K562 (cell line): ENCODE measurements at regions not wholly inside any gene's neighbourhood (a gene's known extent, or its start where the extent isn't known, plus 50 kb on each side); places are given as distances from the start of the nearest gene placed in this dataset.

Experiments used
- ATAC-seq: fragments of 200-7000 bp; cut with Tn5 transposase; 3 replicates; pipeline ENCODE4 v1.9.1; 2020; ENCODE audit warnings: moderate library complexity
- BruUV-seq: library from RNA; stranded (reverse); fragments of 400-500 nt; replicated peaks from 2 replicates; lab custom pipeline; 2021; lab: Mats Ljungman, UMichigan
- CTCF ChIA-PET: fragments of 300-600 bp; formaldehyde crosslinking; extraction: SDS; loops from one replicate; lab custom pipeline; 2021; ENCODE audit warnings: low intra/inter-chr PET ratio; lab: Yijun Ruan, JAX
- POLR2A ChIA-PET: fragments of 300-600, 350-650 bp; sonication (Branson Sonifier 250); formaldehyde crosslinking; extraction: SDS; loops from one replicate; lab custom pipeline; 2021; ENCODE audit warnings: antibody characterized with exemption, inconsistent platforms; lab: Yijun Ruan, JAX
- DNase-seq, 4 experiments: peaks; one replicate each; pipeline versions ENCODE4 v3.0.0 to v3.0.0-alpha.2; 2011 to 2018; ENCODE audit warnings: low spot score in 3 of 4, mixed read lengths in 3 of 4; ENCODE audit errors: extremely low read depth in 1 of 4
- FAIRE-seq: peaks from 2 replicates; lab custom pipeline; 2011; peaks lifted over from hg19 to GRCh38; lab: Jason Lieb, UNC
- H2AFZ ChIP-seq: 2 replicates; pipeline ENCODE4 v1.6.0; 2011; ENCODE audit warnings: low read depth, low read length, control low read depth, inconsistent platforms
- H3K27ac ChIP-seq: fragments of 200-600 bp; 3 replicates; pipeline ENCODE4 v1.8.0; 2011; ENCODE audit warnings: low read depth, mild to moderate bottlenecking, control low read depth, inconsistent platforms, low read length, moderate library complexity, mixed read lengths; ENCODE audit errors: extremely low read depth
- H3K27me3 ChIP-seq, 2 experiments: fragments of 300-600 bp in 1 of 2; 2 replicates in 1 of 2; 3 replicates in 1 of 2; pipeline versions ENCODE4 v1.6.0 to v1.8.0; 2011; ENCODE audit warnings: inconsistent platforms in 2 of 2, low read length in 2 of 2, mild to moderate bottlenecking in 1 of 2, mixed read lengths in 1 of 2, moderate library complexity in 1 of 2; ENCODE audit not compliant: control insufficient read depth in 2 of 2, insufficient read depth in 2 of 2
- H3K36me3 ChIP-seq: fragments of 300-600 bp; 3 replicates; pipeline ENCODE4 v1.8.0; 2011; ENCODE audit warnings: mild to moderate bottlenecking, low read length, inconsistent platforms; ENCODE audit not compliant: control insufficient read depth, insufficient read depth
- H3K4me1 ChIP-seq, 2 experiments: fragments of 200-600 bp in 1 of 2; replicated peaks in 1 of 2; 2 replicates in 1 of 2; 3 replicates in 1 of 2; pipeline versions ENCODE4 v1.5.1 to v1.8.0; 2011; ENCODE audit warnings: inconsistent platforms in 2 of 2, low read length in 2 of 2, mild to moderate bottlenecking in 1 of 2, mixed read lengths in 1 of 2, moderate library complexity in 1 of 2; ENCODE audit not compliant: control insufficient read depth in 2 of 2, insufficient read depth in 2 of 2
- H3K4me2 ChIP-seq: 2 replicates; pipeline ENCODE4 v1.6.1; 2011; ENCODE audit warnings: low read length, control low read depth, inconsistent platforms, mixed read lengths; ENCODE audit not compliant: insufficient read depth
- H3K4me3 ChIP-seq: fragments of 200-600 bp; sonication (generic), shearing (Covaris generic); 2 replicates; pipeline ENCODE4 v1.5.1; 2016; ENCODE audit warnings: control low read depth, inconsistent platforms
- H3K79me2 ChIP-seq: fragments of 200-600 bp; 3 replicates; pipeline ENCODE4 v1.8.0; 2011; ENCODE audit warnings: low read length, inconsistent platforms; ENCODE audit not compliant: control insufficient read depth, insufficient read depth
- H3K9ac ChIP-seq, 2 experiments: 2 replicates each; pipeline versions ENCODE4 v1.6.0 to v1.6.1; 2011; ENCODE audit warnings: low read depth in 2 of 2, low read length in 2 of 2, control low read depth in 1 of 2, inconsistent platforms in 1 of 2, mild to moderate bottlenecking in 1 of 2, mixed read lengths in 1 of 2; ENCODE audit not compliant: insufficient read depth in 1 of 2
- H3K9me1 ChIP-seq: one replicate; pipeline ENCODE4 v1.6.0; 2011; ENCODE audit warnings: inconsistent platforms, mild to moderate bottlenecking, low read length, moderate library complexity; ENCODE audit not compliant: control insufficient read depth, insufficient read depth
- H3K9me3 ChIP-seq: replicated peaks from 2 replicates; pipeline ENCODE4 v1.5.1; 2011; ENCODE audit warnings: low read depth, low read length, inconsistent platforms; ENCODE audit not compliant: control insufficient read depth, insufficient read depth
- H4K20me1 ChIP-seq: replicated peaks from 2 replicates; pipeline ENCODE4 v1.6.1; 2011; ENCODE audit warnings: low read length, inconsistent platforms, mixed read lengths; ENCODE audit not compliant: control insufficient read depth, insufficient read depth
- CREM ChIP-seq: IDR thresholded peaks from 2 replicates; pipeline ENCODE4 v1.6.1; 2014; ENCODE audit warnings: antibody characterized with exemption, low read depth
- ELF1 ChIP-seq: fragments of 200-800 bp; sonication (Bioruptor generic); IDR thresholded peaks from 2 replicates; pipeline ENCODE4 v1.6.1; 2016; ENCODE audit warnings: missing genetic modification characterization, missing compliant biosample characterization
- ESRRA ChIP-seq: fragments of 450-650 bp; IDR thresholded peaks from 2 replicates; pipeline ENCODE4 v1.6.1; 2014; ENCODE audit warnings: low read depth, mild to moderate bottlenecking, moderate library complexity, borderline replicate concordance
- HMG20B ChIP-seq: fragments of 250-450 bp; sonication (Bioruptor Pico); IDR thresholded peaks from 2 replicates; pipeline ENCODE4 v1.5.0; 2021; ENCODE audit warnings: mild to moderate bottlenecking
- HNRNPLL ChIP-seq: fragments of 200-400 bp; formaldehyde crosslinking; IDR thresholded peaks from 2 replicates; pipeline ENCODE4 v1.6.1; 2017; ENCODE audit warnings: low read length, low read depth, mild to moderate bottlenecking; ENCODE audit not compliant: poor library complexity, severe bottlenecking
- NCOA1 ChIP-seq: fragments of 450-650 bp; IDR thresholded peaks from 2 replicates; pipeline ENCODE4 v1.6.1; 2016; ENCODE audit warnings: low read depth
- NRF1 ChIP-seq, 2 experiments: fragments of 450-650 bp; IDR thresholded peaks in 1 of 2; conservative IDR thresholded peaks in 1 of 2; 2 replicates each; pipeline ENCODE4 v1.6.1; 2014; ENCODE audit warnings: mild to moderate bottlenecking in 2 of 2
- PHF21A ChIP-seq: fragments of 450-650 bp; IDR thresholded peaks from 2 replicates; pipeline ENCODE4 v1.6.1; 2017; ENCODE audit warnings: low read depth, borderline replicate concordance
- SMARCC2 ChIP-seq: fragments of 450-650 bp; IDR thresholded peaks from 2 replicates; pipeline ENCODE4 v1.6.1; 2017; ENCODE audit warnings: antibody characterized with exemption, moderate library complexity, mild to moderate bottlenecking, low read depth
- STAT5A ChIP-seq: IDR thresholded peaks from 2 replicates; pipeline ENCODE4 v1.6.1; 2012; ENCODE audit warnings: low read length, inconsistent platforms, borderline replicate concordance
- USF1 ChIP-seq: sonication (generic); formaldehyde crosslinking; IDR thresholded peaks from 2 replicates; pipeline ENCODE4 v1.9.0; 2022; ENCODE audit warnings: mild to moderate bottlenecking, missing genetic modification reagents
- ZBTB5 ChIP-seq: fragments of 450-650 bp; IDR thresholded peaks from 2 replicates; pipeline ENCODE4 v1.6.1; 2017; ENCODE audit warnings: antibody characterized with exemption
- ZNF174 ChIP-seq: fragments of 250-450 bp; sonication (Bioruptor Pico); IDR thresholded peaks from 2 replicates; pipeline ENCODE4 v1.4.0; 2020; ENCODE audit warnings: mild to moderate bottlenecking
- ZNF24 ChIP-seq: fragments of 450-650 bp; IDR thresholded peaks from 2 replicates; pipeline ENCODE4 v1.6.1; 2016
- ZNF280B ChIP-seq: fragments of 250-450 bp; sonication (Bioruptor Pico); IDR thresholded peaks from 2 replicates; pipeline ENCODE4 v1.5.1; 2021; ENCODE audit warnings: mild to moderate bottlenecking
- WGBS: fragments of 100-300 bp; shearing (Covaris generic); methylation state at CpG from one replicate; pipeline ENCODE4 v1.1.6; 2016; ENCODE audit warnings: low coverage, mixed read lengths; ENCODE audit not compliant: insufficient coverage; ENCODE audit errors: missing lambda C conversion rate; 5-methylcytosine and 5-hydroxymethylcytosine counted together
- in situ Hi-C: fragments of 300-500 bp; cut with MboI; formaldehyde crosslinking; loops from 4 replicates; pipeline ENCODE4 v1.15.0; 2018; ENCODE audit warnings: inconsistent platforms, mixed read lengths
- intact Hi-C: fragments of 100-400 bp; cut with micrococcal nuclease; formaldehyde crosslinking; loops from 2 replicates; pipeline ENCODE4 v1.14.2; 2022
- TF ChIP-seq, protein P1 (sequence below): fragments of 450-650 bp; IDR thresholded peaks from 2 replicates; pipeline ENCODE4 v1.6.1; 2016; ENCODE audit warnings: borderline replicate concordance

GRCh38 chr11:56890584-56891305 lies 98.0 kb upstream of the OR5AK2 start:
- intact Hi-C loops = no loop called here
- CTCF ChIA-PET = no interaction called here
- TF ChIP-seq ELF1 (tag) (no peak), ZNF280B (no peak), NCOA1 (no peak), NRF1 (conservative IDR thresholded peaks at IDR 0.05 in 1 of 2, IDR thresholded peaks at IDR 0.05 in 1 of 2) (no peak), HMG20B (CRISPR knock-in tag) (no peak), CREM (no peak), ZNF174 (CRISPR knock-in tag) (no peak), STAT5A (no peak), ZBTB5 (no peak), ZNF24 (no peak), USF1 (no peak), HNRNPLL (no peak), SMARCC2 (no peak), ESRRA (no peak), PHF21A (no peak)
- TF ChIP-seq, protein P1, sequence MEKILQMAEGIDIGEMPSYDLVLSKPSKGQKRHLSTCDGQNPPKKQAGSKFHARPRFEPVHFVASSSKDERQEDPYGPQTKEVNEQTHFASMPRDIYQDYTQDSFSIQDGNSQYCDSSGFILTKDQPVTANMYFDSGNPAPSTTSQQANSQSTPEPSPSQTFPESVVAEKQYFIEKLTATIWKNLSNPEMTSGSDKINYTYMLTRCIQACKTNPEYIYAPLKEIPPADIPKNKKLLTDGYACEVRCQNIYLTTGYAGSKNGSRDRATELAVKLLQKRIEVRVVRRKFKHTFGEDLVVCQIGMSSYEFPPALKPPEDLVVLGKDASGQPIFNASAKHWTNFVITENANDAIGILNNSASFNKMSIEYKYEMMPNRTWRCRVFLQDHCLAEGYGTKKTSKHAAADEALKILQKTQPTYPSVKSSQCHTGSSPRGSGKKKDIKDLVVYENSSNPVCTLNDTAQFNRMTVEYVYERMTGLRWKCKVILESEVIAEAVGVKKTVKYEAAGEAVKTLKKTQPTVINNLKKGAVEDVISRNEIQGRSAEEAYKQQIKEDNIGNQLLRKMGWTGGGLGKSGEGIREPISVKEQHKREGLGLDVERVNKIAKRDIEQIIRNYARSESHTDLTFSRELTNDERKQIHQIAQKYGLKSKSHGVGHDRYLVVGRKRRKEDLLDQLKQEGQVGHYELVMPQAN = no peak
- TF ChIP-seq, all 486 proteins: peak for 0
- WGBS = 0% methylated on average over 9 of the region's 9 CpGs
- H3K27me3 ChIP-seq = no peaks in the 10 kb centered on the region
- H3K27ac ChIP-seq = no peak overlapping the region
- no peak overlapping the region for H3K9ac ChIP-seq
- H3K4me3 ChIP-seq = no peak overlapping the region
- H3K9me3 ChIP-seq = no peaks in the 10 kb centered on the region
- in situ Hi-C loops = no loop called here
- FAIRE-seq (no peak), DNase-seq (no peak), ATAC-seq (no peak)
- H2AFZ ChIP-seq = no peak overlapping the region
- H3K36me3 ChIP-seq = no peaks in the 10 kb centered on the region
- H4K20me1 ChIP-seq = no peaks in the 10 kb centered on the region
- POLR2A ChIA-PET = interaction anchor here (0.7 kb wide), 1 partner anchor 30 kb away, joined by 3 read pairs; no protein-coding TSS in a partner anchor
- no peaks in the 10 kb centered on the region for H3K4me1 ChIP-seq
- H3K79me2 ChIP-seq = no peaks in the 10 kb centered on the region
- no peaks in the 10 kb centered on the region for H3K9me1 ChIP-seq
- BruUV-seq = no TSS peak
- H3K4me2 ChIP-seq = no peak overlapping the region
